DMS79 treated with DMSO at 0.1 percent for 48 hours (cell line): ENCODE measurements at regions not wholly inside any gene's neighbourhood (a gene's known extent, or its start where the extent isn't known, plus 50 kb on each side); places are given as distances from the start of the nearest gene placed in this dataset.
"Not testable (repeated sequence)": the region's sequence is repeated elsewhere in the genome, so short reads cannot be mapped to it uniquely, and the experiment has no call there.

Experiments
- DNase-seq: peaks from one replicate; lab custom pipeline; 2025; lab: John Stamatoyannopoulos, UW

DNA sequence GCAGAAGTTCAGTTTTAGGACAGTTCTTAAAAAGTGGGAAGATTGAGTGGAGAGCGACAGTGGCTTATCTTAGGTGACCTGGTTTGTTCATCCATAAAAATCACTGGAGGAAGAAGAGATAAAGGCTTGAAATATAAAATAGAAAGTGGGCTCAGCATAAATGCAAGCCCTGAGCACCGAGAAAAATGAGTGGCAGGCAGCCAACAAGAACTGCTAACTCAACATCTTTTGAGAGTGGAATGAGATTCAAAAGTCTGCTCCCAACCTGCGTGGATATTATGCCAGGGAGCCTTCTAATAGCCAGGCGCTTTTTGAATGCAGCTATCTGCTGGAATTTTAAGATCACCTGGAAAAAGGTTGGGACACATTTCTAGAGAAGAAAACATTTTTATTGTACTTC, 666.5 kb downstream of the FLRT2 start:
- peak; percentile 69 for DNase-seq

DNA sequence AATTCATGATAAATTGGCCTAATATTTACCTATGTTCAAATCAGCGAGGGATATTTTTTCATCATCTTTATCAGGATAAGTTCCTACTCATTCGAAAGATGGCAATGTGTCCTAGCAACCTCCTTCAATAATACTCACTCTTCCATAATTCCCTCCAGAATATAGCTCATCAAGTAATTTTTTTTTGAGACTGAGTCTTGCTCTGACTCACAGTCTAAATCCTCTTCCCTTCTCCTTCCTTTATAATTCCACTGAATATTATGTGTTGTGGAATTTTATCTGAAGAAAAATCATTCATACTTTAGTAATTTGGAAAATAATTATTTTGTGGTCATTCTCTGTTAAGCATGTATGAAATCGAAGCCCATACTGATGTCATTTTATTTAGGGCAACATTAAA, 663.8 kb downstream of the FLRT2 start:
- no peak for DNase-seq

DNA sequence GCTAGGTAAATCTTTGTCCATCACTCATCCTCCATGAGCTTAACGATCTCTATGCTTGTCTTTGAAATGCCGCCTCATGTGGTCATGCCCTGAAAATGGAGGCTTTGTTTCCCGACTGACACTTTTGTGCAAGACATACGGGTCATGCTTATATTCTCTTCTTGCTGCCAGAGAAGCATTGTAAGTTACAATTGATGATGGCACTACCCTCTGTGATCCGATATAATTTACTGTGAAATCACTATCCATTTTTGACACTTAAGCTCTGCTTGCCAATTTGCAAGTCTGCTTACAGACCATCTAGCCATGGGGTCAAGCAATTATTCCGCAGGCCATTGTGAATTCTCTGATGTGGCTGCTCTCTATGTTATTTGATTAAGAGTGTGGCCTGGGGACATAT, 650.0 kb downstream of the FLRT2 start:
- no peak for DNase-seq

DNA sequence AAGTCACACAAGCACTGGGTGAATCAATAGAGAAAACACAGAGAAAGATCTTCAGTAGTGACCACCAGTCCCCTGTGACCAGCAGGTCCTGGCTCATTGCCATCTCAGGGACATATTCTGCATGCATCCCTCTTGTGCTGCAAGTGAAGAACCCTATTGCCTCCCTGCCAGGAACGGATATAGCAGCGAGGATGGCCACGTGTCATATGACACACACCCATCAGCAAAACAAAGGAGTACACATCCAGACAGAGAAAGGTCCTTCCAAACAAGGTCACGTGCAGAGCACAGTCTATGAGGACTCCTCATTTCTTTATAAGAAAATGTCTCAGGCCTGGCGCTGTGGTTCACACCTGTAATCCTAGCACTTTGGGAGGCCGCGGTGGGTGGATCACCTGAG, 638.4 kb downstream of the FLRT2 start:
- DNase-seq: no peak

DNA sequence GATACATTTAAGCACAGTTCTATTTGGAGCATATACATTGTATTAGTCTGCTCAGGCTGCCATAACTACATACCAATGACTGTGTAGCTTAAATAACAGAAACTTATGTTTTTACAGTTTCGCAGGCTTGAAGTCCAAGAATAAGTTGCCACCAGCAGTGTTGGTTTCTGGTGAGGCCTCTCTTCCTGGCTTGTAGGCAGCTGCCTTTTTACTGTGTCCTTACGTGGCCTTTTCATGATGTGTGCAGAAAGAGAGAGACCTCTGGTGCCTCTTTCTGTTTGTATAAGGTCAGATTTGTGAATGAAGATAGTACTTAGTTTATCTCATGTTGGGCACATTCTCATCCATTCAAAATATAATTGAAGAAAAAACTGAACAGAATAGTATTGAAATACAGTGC, 636.6 kb downstream of the FLRT2 start:
- DNase-seq: no peak

DNA sequence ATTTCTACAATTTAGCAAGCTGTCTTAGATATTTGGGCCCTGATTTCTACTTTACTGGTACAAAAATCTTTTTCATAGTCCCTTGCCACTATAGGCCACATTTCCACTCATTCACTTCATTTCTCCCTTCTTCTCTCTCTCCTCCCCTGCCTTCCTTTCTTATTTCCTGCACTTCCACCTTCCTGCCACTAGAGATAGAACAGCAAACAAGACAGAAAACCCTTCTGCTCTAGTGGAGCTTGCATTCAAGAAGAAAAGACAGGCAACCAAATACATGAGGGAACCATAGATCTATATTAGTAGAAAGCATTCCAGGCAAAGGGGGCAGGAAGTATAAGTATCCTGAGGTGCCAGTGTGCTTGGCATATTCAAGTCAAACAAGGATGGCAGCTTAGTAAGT, 623.5 kb downstream of the FLRT2 start:
- DNase-seq: no peak

DNA sequence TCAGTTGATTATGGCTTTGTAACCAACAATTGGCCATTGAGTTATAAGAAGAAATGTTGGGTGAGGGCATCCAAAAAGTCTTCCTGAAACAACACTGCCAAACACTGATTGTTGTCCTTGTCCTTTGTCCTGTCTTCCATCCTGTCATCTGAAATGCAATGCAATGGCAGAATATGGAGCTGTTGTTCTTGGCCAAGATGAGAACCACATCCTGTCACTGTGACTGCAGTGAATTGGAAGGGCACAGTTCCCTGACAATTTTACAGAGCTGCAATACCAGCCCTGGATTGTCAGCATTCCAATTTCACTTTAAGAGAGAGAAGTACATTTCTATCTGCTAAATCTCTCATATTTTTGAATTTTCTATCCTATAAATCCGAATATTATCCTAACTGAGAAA, 613.3 kb downstream of the FLRT2 start:
- DNase-seq: no peak

DNA sequence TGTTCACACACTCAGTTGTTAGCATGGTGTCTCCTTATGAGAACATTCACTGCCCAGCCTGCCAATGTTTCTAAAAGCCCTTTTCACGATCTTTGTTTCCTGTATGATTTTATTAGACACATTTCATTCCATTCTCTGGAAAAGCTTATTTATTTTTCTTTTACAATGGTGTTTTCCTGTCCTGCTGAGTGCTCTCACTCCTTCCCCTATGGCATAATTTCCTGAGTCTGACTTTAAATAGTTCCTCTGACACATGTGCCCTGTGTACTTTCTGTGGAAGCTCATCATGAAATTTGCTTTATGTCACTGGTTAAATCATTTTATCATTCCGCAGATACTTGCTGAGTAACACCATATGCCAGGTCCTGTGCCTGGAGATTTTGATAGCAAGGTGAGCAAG, 612.0 kb downstream of the FLRT2 start:
- DNase-seq: no peak

DNA sequence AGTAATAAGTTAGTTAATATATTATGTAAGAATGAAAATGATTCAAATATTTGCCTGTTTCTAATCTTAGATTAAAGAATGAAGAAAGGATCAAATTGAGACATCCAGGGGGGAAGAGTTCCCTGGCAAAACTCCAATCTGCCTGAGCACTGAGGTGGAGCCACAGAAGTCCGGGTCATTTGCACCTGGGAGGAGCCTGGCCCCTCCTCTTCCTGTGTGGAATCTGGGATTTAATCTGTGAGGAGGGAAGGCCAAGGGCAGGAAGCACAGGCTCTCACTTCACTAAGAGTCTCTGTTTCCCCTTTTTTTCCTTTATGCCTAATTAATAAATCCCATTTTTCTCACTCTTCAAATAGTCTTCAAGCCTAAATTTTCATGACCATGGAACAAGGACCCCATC, 599.5 kb downstream of the FLRT2 start:
- no peak for DNase-seq

DNA sequence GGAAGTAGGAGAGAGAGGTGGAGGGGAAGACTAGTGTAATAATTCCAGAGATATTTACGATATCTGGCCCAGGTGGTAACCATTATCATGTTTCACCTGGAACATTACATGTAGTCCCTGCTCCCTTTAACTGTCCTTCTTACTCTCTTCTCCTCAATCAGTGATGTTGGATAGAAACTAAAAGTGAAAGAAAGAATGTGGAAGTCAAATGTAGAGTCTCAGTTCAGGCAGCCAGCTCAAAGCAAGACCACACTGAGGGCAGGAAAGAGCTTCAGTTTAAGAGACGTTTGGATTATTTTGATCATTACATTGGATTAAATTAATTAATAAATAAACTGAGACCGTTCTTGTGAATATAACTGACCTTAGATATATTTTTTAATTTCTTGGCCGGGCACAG, 594.4 kb downstream of the FLRT2 start:
- no peak for DNase-seq

DNA sequence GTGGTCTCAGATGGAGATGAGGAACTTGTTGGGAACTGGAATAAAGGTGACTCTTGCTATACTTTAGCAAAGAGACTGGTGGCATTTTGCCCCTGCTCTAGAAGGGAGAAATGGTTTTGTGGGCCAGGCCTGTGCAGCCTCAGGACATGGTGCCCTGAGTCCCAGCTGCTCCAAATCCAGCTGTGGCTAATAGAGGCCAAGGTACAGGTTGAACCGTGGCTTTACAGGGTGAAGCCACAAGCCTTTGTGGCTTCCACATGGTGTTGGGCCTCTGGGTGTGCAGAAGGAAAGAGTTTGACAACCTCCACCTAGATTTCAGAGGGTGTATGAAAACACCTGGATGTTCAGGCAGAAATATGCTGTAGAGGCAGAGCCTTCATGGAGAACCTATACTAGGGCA, 586.0 kb downstream of the FLRT2 start:
- DNase-seq: no peak

DNA sequence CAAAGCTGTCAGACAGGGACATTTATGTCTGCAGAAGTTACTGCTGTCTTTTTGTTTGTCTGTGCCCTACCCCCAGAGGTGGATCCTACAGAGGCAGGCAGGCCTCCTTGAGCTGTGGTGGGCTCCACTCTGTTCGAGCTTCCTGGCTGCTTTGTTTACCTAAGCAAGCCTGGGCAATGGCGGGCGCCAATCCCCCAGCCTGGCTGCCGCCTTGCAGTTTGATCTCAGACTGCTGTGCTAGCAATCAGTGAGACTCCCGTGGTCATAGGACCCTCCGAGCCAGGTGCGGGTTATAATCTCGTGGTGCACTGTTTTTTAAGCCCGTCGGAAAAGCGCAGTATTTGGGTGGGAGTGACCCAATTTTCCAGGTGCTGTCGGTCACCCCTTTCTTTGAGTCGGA, 580.9 kb downstream of the FLRT2 start:
- not testable (repeated sequence) for DNase-seq

DNA sequence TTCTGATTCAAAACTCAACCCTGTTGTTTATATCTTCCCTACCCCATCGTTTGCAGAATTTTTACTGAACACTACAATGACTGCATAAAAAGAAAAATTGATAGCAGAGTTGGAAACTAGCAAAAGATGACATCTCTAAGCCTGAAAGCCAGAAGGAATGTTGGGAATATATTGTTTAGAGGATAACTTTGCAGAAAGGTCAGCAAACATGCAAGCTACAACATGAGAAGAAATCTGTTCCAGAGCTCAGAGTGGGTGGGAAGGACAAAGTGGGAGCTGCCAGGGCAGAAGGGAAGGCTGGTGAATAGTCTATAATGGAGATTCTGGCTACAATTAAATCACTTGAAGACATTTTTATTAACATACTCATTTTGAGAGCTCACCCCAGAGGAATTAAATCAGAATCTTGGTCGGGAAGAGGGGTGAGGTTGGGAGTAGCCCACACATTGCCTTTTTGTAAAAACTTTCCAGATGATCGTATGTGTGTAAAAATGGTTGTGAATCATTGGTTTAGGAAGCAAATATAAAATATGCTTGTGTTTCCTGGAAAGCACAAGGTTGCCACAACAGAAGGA, 574.8 kb downstream of the FLRT2 start:
- no peak for DNase-seq

DNA sequence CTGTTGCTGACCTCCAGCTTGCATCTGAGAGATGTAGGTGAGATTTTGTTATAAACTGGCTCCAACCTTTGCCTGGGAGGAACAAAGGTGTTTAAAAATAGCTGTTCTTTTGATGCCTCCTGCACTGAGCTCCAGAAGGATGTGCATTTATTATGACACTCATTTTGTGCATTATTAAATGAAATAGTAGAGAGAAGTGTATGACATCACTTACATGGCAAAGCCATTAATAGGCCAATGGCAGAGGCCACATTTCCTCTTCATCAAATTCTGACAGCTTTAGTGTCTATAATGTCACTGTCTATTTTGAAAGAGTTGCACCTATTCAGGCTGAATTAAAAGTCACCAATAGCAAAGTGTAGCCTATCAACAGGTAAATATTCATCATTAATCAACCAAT, 564.6 kb downstream of the FLRT2 start:
- DNase-seq: no peak

DNA sequence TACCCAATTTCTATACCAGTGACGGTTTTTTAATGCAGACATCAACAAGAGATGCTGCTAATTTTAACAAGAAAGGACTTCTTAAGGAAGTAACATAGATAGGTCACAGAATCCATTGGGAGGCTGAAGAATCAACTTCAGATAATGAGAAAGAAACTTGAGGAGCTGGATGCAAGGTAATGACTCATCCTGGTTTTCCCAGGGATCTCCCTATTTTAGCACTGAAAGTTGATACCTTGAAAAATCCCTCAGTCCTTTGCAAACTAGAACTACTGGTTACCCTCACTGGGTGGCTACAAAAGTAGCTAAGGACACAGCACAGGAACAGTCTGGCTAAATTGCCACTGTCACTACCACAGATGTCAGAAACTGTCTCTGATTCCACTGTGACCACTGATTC, 561.9 kb downstream of the FLRT2 start:
- DNase-seq: no peak

DNA sequence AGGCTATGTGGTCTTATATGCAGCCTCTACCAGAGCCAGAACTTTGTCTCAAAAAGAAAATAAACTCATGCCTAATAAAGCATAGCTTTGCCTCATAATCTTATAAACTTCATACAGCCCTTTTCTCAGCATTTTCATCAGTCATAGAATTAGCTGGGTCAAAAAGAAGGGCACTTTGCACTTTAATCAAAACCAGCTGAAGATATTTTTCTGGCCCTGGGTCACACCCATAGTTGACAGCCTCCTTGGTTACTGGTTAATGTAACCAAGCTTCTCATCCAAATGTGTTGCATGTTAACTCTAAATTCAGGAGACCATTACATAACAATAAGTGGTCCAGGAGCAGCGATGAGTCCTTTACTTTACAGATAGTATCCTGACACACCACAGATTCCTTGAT, 558.2 kb downstream of the FLRT2 start:
- DNase-seq: no peak

DNA sequence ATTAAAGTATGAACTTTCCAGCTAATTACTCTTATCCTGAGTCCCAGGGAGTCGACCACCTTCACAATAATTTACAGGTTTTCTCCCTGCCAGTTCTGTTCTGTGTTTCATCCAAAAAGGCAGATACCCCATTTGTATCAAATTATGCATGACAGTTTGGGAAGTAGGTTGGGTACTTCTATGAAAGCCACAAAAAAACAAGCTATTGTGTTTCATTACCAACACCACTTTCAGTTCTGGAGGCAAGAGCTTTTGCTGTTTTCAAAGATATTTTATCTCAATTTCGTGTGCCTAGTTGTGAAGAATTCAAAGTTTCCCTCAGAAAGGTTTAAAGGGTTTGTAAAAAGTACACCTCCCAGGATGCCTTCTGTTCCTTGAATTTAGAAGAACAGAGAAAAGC, 557.4 kb downstream of the FLRT2 start:
- peak; percentile 92 for DNase-seq

DNA sequence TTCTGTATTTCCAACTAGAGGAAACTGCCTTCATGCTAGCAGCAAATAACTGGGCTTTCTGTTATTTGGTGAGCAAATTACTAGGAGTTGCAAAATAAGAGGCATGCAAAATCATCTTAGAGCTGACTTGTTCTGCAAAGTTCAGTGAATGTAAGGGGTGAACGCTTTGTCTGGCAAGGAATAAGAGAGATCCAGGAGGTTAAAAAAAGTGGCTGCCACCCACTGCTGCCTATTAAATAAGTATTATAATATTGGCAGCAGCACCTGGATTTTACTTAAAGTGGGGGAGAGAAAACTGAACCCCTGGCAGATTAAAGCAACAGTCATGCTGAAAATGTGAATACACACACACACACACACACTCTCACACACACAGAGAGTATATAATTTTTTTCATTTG, 557.0 kb downstream of the FLRT2 start:
- DNase-seq: peak; percentile 92

DNA sequence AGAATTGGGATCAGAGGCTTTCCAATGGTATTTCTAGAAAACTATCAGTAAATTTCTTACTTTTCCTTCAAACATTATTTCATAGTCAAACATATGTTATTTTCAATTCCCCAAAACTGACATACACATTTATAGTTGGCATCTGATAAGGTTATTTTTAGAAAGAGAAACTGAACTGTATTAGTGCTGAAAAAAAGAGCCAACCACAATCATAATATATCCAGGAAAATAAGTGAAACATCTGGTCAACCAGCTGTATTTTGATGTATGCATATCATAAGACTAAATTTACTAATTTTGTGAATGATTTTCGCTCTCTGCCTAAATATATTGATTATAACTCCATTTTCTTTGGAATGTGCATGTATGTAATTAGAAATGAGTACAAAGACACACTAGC, 554.2 kb downstream of the FLRT2 start:
- DNase-seq: no peak

DNA sequence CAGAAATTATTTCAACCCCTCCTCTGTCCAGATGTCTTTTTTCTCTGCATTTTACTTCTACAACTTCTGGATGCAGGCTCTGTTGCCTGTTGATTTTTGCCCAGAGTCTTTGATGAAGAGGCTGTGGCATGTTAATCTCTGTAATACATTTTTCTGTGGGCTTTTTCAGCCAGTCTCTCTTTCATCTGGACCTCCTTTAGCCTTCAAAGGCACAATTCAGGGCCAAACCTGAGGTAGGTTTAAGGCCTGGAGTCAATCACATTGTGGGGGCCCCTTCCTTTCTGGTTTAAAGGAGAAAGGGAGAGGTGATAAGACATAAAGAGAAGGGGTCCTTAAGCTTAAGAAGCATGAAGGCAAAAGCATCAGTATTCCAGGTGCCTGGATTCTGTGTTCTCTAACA, 553.7 kb downstream of the FLRT2 start:
- DNase-seq: no peak

DNA sequence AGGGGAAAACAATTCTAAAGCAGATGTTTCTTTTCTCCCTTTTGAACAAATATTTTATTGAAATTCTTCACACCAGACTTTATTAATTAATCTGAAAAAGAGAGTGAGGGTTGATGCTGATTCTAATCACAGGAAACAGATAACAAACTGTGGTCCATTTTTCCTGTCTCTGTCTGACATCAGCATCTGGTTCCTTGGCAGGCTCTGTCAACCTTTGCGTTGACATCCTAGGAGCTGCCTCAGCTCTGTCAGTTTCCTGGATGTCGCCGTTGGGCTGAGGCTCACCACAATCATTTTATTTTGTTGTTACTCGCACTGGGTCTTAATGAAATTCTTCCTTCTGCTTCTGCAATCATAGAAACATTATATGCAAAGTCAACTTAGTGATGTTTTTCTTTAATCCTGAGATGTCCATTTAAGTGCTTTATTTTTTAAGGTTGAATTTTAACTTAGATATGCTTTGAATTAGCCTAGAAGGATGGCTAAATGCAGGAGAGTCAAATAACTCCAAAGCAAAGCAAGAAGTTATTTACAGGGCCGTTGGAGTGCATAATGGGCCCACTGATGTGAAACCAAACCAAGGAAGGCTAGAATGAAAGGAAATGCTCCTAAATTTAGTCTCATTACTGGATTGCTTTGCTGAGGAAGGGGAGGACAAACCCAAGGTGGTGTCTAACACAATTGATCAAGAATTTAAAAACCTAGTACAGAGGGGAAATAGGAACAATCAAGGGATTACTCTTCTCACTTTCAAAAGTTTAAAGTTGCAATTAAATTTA, 542.4 kb downstream of the FLRT2 start:
- no peak for DNase-seq

DNA sequence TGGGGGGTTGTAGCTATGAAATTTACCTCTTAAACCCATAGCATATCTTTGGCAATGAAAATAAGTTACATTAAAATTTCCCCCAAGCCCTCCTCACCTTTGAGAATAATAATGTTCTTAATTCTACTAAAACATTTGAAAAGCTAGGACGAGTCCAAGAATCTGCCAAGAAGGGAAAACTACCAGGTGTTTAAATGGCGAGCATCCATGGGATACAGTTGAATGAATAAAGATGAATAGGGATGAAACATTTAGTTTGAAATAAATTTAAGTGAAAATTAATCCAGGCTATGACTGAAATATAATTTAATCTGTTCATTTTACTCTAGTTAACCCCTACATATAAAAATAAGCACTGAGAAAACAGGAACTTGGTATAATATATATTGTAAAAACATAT, 536.7 kb downstream of the FLRT2 start:
- DNase-seq: no peak

DNA sequence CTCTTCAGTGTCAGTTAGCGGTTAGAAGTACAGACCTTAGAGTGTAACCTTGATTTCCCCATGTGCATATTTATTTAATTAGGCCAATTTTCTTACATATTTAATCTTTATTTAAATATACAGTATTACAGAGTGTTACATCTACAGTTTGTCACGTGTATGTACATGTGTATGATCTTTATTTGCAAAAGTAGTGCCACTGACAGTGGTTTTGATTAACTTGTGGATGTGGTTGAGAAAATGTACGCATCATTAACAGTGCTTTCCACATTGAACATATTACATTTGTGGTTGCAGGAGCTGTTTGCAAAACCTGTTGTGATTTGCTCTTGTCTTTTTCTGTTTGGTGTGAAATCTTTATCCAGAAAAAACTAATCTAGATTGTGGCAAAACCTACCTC, 535.5 kb downstream of the FLRT2 start:
- DNase-seq: no peak

DNA sequence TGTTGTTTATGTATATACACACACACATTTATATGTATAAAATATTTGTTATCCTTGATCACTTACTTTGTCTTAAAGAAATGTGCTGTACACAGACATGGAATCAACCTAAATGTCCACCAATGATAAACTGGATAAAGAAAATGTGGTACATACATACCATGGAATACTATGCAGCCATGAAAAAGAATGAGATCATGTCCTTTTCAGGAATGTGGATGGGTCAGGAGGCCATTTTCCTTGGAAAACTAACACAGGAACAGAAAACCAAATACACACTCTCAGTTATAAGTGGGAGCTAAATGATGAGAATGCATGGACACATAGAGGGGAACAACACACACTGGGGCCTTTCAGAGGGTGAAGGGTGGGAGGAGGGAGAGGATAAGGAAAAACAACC, 534.7 kb downstream of the FLRT2 start:
- DNase-seq: not testable (repeated sequence)
